ENCODE measurements at regions not wholly inside any gene's neighbourhood (a gene's known extent, or its start where the extent isn't known, plus 50 kb on each side); places are given as distances from the start of the nearest gene placed in this dataset.

- no peak for TF ChIP-seq EZH2 (IDR thresholded peaks at IDR 0.05)
- no peak for TF ChIP-seq POLR2AphosphoS5 (IDR thresholded peaks at IDR 0.05; ENCODE audit: borderline replicate concordance, low read depth, low read length)
These were observed 193.7 kb upstream of the FOXN2 start for GRCh38 chr2:48120759-48121242.

All from SK-N-MC (cell line).